ENCODE measurements at regions not wholly inside any gene's neighbourhood (a gene's known extent, or its start where the extent isn't known, plus 50 kb on each side); places are given as distances from the start of the nearest gene placed in this dataset.

DNA sequence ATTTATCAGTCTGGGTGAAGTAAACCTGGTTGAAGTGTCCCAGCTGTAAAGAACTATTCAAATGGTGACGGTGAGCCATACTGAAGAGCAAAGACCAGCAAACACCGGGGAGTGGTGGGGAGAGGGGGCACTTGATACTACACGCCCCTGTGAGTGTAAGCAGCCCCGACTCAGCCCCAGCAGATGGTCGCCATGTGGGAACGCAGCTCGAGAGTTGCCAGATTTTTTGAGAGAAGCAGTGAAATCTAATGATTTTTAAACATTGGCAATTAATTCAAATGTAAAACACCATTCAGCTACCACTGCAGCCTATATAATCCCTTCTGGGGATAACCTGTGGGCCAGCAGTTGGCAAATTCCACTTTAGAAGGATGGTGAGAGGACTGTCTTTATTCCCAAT is 1386.9 kb upstream of the WWC1 start:
- Histone ChIP-seq H3K9me3 (replicated peaks; ENCODE audit: control insufficient read depth, insufficient read depth, low read length) (no peaks in the 10 kb centered on the region), H3K4me3 (replicated peaks in 1 of 3; ENCODE audit: insufficient read depth in 1 of 3, low read depth in 1 of 3, low read length in 3 of 3) (no peak overlapping the region), H3K79me2 (ENCODE audit: control insufficient read depth, insufficient read depth, low read length) (no peaks in the 10 kb centered on the region), H3K9me1 (replicated peaks; ENCODE audit: control insufficient read depth, extremely low read depth, insufficient read depth, low read length) (no peaks in the 10 kb centered on the region), H4K20me1 (replicated peaks; ENCODE audit: control insufficient read depth, extremely low read depth, insufficient read depth, low read length) (no peaks in the 10 kb centered on the region), H3K36me3 (ENCODE audit: control insufficient read depth in 2 of 2, extremely low read depth in 1 of 2, insufficient read depth in 2 of 2, low read length in 2 of 2) (no peaks in the 10 kb centered on the region), H3K4me1 (ENCODE audit: control insufficient read depth, extremely low read depth, insufficient read depth, low read length) (no peaks in the 10 kb centered on the region), H3K4me2 (ENCODE audit: insufficient read depth, low read length) (no peak overlapping the region), H3K9ac (replicated peaks; ENCODE audit: extremely low read depth, insufficient read depth, low read length) (no peak overlapping the region), H3K27me3 (ENCODE audit: control insufficient read depth in 2 of 2, insufficient read depth in 2 of 2, low read length in 2 of 2) (no peaks in the 10 kb centered on the region), H2AFZ (ENCODE audit: low read depth, low read length) (no peak overlapping the region), H3K27ac (ENCODE audit: insufficient read depth, low read depth, low read length) (no peak overlapping the region)
- no TSS peak for BruUV-seq (replicated peaks)
- TF ChIP-seq, protein P1, sequence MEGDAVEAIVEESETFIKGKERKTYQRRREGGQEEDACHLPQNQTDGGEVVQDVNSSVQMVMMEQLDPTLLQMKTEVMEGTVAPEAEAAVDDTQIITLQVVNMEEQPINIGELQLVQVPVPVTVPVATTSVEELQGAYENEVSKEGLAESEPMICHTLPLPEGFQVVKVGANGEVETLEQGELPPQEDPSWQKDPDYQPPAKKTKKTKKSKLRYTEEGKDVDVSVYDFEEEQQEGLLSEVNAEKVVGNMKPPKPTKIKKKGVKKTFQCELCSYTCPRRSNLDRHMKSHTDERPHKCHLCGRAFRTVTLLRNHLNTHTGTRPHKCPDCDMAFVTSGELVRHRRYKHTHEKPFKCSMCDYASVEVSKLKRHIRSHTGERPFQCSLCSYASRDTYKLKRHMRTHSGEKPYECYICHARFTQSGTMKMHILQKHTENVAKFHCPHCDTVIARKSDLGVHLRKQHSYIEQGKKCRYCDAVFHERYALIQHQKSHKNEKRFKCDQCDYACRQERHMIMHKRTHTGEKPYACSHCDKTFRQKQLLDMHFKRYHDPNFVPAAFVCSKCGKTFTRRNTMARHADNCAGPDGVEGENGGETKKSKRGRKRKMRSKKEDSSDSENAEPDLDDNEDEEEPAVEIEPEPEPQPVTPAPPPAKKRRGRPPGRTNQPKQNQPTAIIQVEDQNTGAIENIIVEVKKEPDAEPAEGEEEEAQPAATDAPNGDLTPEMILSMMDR (IDR thresholded peaks at IDR 0.05; ENCODE audit: extremely low read depth in 1 of 2, insufficient read depth in 1 of 2, low read depth in 1 of 2, low read length in 2 of 2): no peak
- TF ChIP-seq EZH2 (IDR thresholded peaks at IDR 0.05; ENCODE audit: borderline replicate concordance, low read depth, low read length, severe bottlenecking): no peak
- TF ChIP-seq MYC (IDR thresholded peaks at IDR 0.05; ENCODE audit: low read depth, low read length): no peak
- no peak for TF ChIP-seq JUN (IDR thresholded peaks at IDR 0.05; ENCODE audit: borderline replicate concordance, insufficient read depth, insufficient read length, low read depth)
- intact Hi-C loops (cut with micrococcal nuclease) (no loop called here), dilution Hi-C loops (cut with MboI; ENCODE audit: extremely low pct_ligation_motif_present, low sequenced_read_pairs) (no loop called here)
- no peak for FAIRE-seq
- CTCF ChIA-PET: no interaction called here
- DNase-seq (ENCODE audit: low read depth, low spot score): no peak
- POLR2A ChIA-PET: no interaction called here

DNA sequence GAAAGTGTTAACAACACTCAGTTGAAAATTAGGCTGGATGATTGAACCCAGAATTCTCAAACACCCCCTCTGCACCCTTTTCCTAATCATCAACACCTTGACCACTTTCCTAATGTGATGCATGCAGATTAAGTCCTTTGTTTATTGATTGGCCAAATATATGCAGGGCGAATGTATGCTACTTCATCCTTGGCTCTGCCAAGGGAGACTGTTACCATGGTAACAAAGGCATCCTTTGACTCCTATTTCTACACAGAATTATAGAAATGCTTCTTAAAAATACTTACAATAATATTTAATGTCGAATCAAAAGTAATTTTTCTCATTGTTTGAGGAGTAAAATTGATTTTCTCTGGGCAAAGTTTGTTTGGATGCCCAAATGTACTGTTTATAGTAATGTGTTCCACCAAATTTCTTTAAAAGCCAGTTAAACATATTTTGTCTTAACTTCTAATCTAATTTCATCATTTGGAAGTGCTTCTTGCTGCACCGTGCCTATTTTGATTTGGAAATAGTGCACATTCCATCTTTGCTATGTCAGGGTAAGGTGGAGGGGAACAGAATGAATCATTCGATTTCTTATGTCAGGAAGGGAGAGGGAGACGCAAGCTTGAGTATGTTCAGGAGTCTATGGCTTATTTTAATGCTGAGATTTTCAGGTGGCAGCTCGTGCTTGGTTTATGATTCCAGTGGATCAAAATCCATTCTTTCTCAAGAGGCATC is 1384.3 kb upstream of the WWC1 start:
- Histone ChIP-seq H3K9me1 (replicated peaks; ENCODE audit: control insufficient read depth, extremely low read depth, insufficient read depth, low read length) (no peaks in the 10 kb centered on the region), H3K79me2 (ENCODE audit: control insufficient read depth, insufficient read depth, low read length) (no peaks in the 10 kb centered on the region), H3K4me2 (ENCODE audit: insufficient read depth, low read length) (no peak overlapping the region), H3K27me3 (ENCODE audit: control insufficient read depth in 2 of 2, insufficient read depth in 2 of 2, low read length in 2 of 2) (no peaks in the 10 kb centered on the region), H2AFZ (ENCODE audit: low read depth, low read length) (no peak overlapping the region), H4K20me1 (replicated peaks; ENCODE audit: control insufficient read depth, extremely low read depth, insufficient read depth, low read length) (no peaks in the 10 kb centered on the region), H3K36me3 (ENCODE audit: control insufficient read depth in 2 of 2, extremely low read depth in 1 of 2, insufficient read depth in 2 of 2, low read length in 2 of 2) (no peaks in the 10 kb centered on the region), H3K9ac (replicated peaks; ENCODE audit: extremely low read depth, insufficient read depth, low read length) (no peak overlapping the region), H3K9me3 (replicated peaks; ENCODE audit: control insufficient read depth, insufficient read depth, low read length) (no peaks in the 10 kb centered on the region), H3K4me3 (replicated peaks in 1 of 3; ENCODE audit: insufficient read depth in 1 of 3, low read depth in 1 of 3, low read length in 3 of 3) (no peak overlapping the region), H3K27ac (ENCODE audit: insufficient read depth, low read depth, low read length) (no peak overlapping the region), H3K4me1 (ENCODE audit: control insufficient read depth, extremely low read depth, insufficient read depth, low read length) (no peaks in the 10 kb centered on the region)
- POLR2A ChIA-PET: no interaction called here
- intact Hi-C loops (cut with micrococcal nuclease) (no loop called here), dilution Hi-C loops (cut with MboI; ENCODE audit: extremely low pct_ligation_motif_present, low sequenced_read_pairs) (no loop called here)
- CTCF ChIA-PET: no interaction called here
- FAIRE-seq: no peak
- TF ChIP-seq EZH2 (IDR thresholded peaks at IDR 0.05; ENCODE audit: borderline replicate concordance, low read depth, low read length, severe bottlenecking) (no peak), FOS (IDR thresholded peaks at IDR 0.05; ENCODE audit: borderline replicate concordance, insufficient read depth, low read length) (no peak), GATA2 (IDR thresholded peaks at IDR 0.05; ENCODE audit: insufficient read depth, insufficient read length, low read depth, low read length) (no peak), JUN (IDR thresholded peaks at IDR 0.05; ENCODE audit: borderline replicate concordance, insufficient read depth, insufficient read length, low read depth) (no peak), POLR2AphosphoS5 (IDR thresholded peaks at IDR 0.05; ENCODE audit: insufficient read depth, low read depth, low read length) (no peak), MYC (IDR thresholded peaks at IDR 0.05; ENCODE audit: low read depth, low read length) (no peak), POLR2A (IDR thresholded peaks at IDR 0.05; ENCODE audit: low read depth, low read length) (no peak)
- TF ChIP-seq, protein P1 (IDR thresholded peaks at IDR 0.05; ENCODE audit: extremely low read depth in 1 of 2, insufficient read depth in 1 of 2, low read depth in 1 of 2, low read length in 2 of 2): no peak
- TF ChIP-seq, protein P2, sequence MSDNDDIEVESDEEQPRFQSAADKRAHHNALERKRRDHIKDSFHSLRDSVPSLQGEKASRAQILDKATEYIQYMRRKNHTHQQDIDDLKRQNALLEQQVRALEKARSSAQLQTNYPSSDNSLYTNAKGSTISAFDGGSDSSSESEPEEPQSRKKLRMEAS (IDR thresholded peaks at IDR 0.05; ENCODE audit: insufficient read depth, insufficient read length): no peak
- no peak for DNase-seq (ENCODE audit: low read depth, low spot score)
- BruUV-seq (replicated peaks): no TSS peak

Measured in endothelial cell of umbilical vein (primary cell).